Aorta (tissue), 5 donors: ENCODE measurements at regions not wholly inside any gene's neighbourhood (a gene's known extent, or its start where the extent isn't known, plus 50 kb on each side); places are given as distances from the start of the nearest gene placed in this dataset.
A peak's percentile ranks its signal among the peaks of the same experiment; 100 is the strongest.

Experiments
- ATAC-seq: fragments of 200-7000 bp; cut with Tn5 transposase; one replicate; pipeline ENCODE4 v1.9.1; 2022; ENCODE audit warnings: moderate library complexity; ENCODE audit not compliant: low FRiP score
- DNase-seq, 2 donors: peaks; one replicate each; pipeline ENCODE4 v3.0.0-alpha.2; 2020
- H3K27ac ChIP-seq, 2 donors: one replicate each; pipeline ENCODE4 v1.5.1; 2013; ENCODE audit warnings: low read length in 2 of 2, mild to moderate bottlenecking in 2 of 2, moderate library complexity in 2 of 2, control low read depth in 1 of 2, inconsistent platforms in 1 of 2, low read depth in 1 of 2
- H3K27me3 ChIP-seq, 2 donors: one replicate each; pipeline ENCODE4 v1.6.1; 2013; ENCODE audit warnings: control low read depth in 1 of 2, low read length in 1 of 2, mild to moderate bottlenecking in 1 of 2, moderate library complexity in 1 of 2; ENCODE audit not compliant: insufficient read depth in 2 of 2, control insufficient read depth in 1 of 2
- H3K36me3 ChIP-seq, 2 donors: one replicate each; pipeline ENCODE4 v1.6.1; 2013; ENCODE audit warnings: control low read depth in 1 of 2, low read length in 1 of 2, mild to moderate bottlenecking in 1 of 2; ENCODE audit not compliant: insufficient read depth in 2 of 2, control insufficient read depth in 1 of 2
- H3K4me1 ChIP-seq, 2 donors: one replicate each; pipeline ENCODE4 v1.6.1; 2013; ENCODE audit warnings: low read length in 2 of 2, control low read depth in 1 of 2, mild to moderate bottlenecking in 1 of 2, moderate library complexity in 1 of 2; ENCODE audit not compliant: insufficient read depth in 2 of 2, control insufficient read depth in 1 of 2
- H3K4me3 ChIP-seq, 2 donors: one replicate each; pipeline ENCODE4 v1.5.1; 2013; ENCODE audit warnings: low read length in 2 of 2, control low read depth in 1 of 2, mild to moderate bottlenecking in 1 of 2
- H3K9me3 ChIP-seq: one replicate; pipeline ENCODE4 v1.6.1; 2013; ENCODE audit warnings: mild to moderate bottlenecking, low read length; ENCODE audit not compliant: control insufficient read depth
- WGBS, 2 donors: extraction: QIAGEN DNeasy Blood & Tissue Kit; methylation state at CpG; one replicate each; pipeline ENCODE4 v1.1.7; 2013; 5-methylcytosine and 5-hydroxymethylcytosine counted together
- intact Hi-C, 2 donors: fragments of 100-400 bp; cut with DNase I; formaldehyde crosslinking; loops; one replicate each; pipeline versions ENCODE4 v1.14.2 to v1.15.0; 2022
- donor health status: healthy with polysubstance abuse.
- donor health status: Bipolar disorder and iron deficiency.
- donor health status: DM: no; HTN: no; CAD: no.
- donor health status: DM: no; HTN: no; CAD: no.
- donor health status: DM: yes; HTN: yes; CAD: no.

DNA sequence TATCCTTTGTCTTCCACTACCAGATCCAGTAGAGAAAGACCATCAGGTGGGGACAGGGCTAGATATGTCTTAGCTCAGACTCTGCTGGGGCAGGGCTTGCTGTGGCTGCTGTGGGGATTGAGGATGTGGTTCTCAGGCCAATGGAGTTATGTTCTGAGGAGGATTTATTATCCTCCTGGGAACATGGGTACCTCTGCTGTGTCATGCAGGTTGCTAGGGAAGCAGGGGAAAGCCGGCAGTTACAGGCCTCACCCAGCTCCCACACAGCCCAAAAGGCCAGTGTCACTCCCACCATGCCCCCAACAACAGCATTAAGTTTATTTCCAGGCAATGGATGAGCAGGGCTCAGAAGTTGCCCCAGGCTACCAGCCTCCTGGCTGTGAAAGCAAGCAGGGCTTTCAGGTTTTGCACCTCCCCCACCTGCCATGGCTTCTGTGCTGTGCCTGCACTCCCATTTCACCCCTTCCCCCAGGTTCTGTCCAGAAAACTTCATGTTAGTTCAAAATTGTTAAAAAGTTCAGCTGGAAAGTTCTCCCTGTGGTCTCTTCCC is 879.9 kb downstream of the ARAP2 start:
- intact Hi-C loops, result no loop called here
- Histone ChIP-seq H3K36me3 (no peaks in the 10 kb centered on the region), H3K4me1 (no peaks in the 10 kb centered on the region), H3K27ac (no peak overlapping the region), H3K4me3 (no peak overlapping the region), H3K9me3 (no peaks in the 10 kb centered on the region), H3K27me3 (no peaks in the 10 kb centered on the region)
- ATAC-seq (no peak), DNase-seq (no peak)
- WGBS, 2 donors, result 54 to 76% methylated on average over 1 of the region's 1 CpG

DNA sequence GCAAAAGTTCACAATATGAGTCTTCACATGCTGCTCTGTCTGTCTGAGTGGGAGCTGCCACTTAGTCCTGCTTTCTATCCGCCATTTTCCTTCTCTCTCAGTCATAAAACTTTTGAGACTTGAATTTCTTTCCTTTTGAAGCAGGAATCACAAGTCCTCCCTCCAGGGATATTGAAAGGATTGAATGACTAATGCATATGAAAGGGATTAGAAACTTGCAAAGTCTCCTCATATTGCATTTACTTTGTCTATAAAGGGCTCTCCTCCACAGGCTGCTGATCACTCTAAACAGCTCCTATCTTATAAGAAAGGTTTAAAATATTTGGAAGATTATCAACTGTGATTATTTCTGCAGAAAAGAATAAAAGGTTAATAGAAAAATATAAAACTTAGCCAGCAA is 879.1 kb downstream of the ARAP2 start:
- Histone ChIP-seq H3K4me3 (no peak overlapping the region), H3K9me3 (no peaks in the 10 kb centered on the region), H3K27me3 (no peaks in the 10 kb centered on the region), H3K36me3 (no peaks in the 10 kb centered on the region), H3K27ac (no peak overlapping the region), H3K4me1 (no peaks in the 10 kb centered on the region)
- DNase-seq, result no peak
- no peak for ATAC-seq
- WGBS, 2 donors, result 78 to 88% methylated on average over 1 of the region's 1 CpG
- intact Hi-C loops, result no loop called here

- no peak overlapping the region for H3K4me3 ChIP-seq
- intact Hi-C loops, result no loop called here
- ATAC-seq, result no peak
- H3K36me3 ChIP-seq, result no peaks in the 10 kb centered on the region
- DNase-seq, result no peak
- H3K9me3 ChIP-seq, result no peaks in the 10 kb centered on the region
- H3K4me1 ChIP-seq, result no peaks in the 10 kb centered on the region
- no peaks in the 10 kb centered on the region for H3K27me3 ChIP-seq
- WGBS, 2 donors, result 68 to 71% methylated on average over 2 of the region's 2 CpGs
- no peak overlapping the region for H3K27ac ChIP-seq
Observed at GRCh38 chr4:35399912-35400311, 844.4 kb downstream of the ARAP2 start.

DNA sequence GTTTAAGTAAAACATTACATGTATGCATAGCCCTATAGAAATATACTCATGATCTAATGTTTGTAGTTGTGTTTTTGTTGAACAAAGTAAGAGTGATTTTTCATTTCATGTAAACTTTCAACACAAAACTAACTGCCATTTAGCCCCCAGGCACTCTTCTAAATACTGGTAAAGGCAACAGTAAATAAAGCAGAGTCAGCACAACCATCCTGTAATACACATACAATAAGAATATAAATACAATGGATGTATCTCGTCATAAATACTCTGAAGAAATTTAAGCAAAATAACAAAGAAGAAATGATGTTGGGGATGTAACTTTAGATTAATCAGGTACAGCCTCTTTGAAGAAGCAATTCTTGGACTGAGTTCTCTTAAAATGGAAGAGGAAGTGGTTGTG is 821.2 kb downstream of the ARAP2 start:
- Histone ChIP-seq H3K9me3 (no peaks in the 10 kb centered on the region), H3K27me3 (no peaks in the 10 kb centered on the region), H3K4me1 (no peaks in the 10 kb centered on the region), H3K36me3 (no peaks in the 10 kb centered on the region), H3K4me3 (no peak overlapping the region), H3K27ac (no peak overlapping the region)
- DNase-seq (no peak), ATAC-seq (no peak)
- 90 to 91% methylated on average over 1 of the region's 1 CpG for WGBS, 2 donors
- intact Hi-C loops, result no loop called here

- ATAC-seq (no peak), DNase-seq (no peak)
- Histone ChIP-seq H3K27me3 (no peaks in the 10 kb centered on the region), H3K36me3 (no peaks in the 10 kb centered on the region), H3K4me3 (no peak overlapping the region), H3K27ac (no peak overlapping the region), H3K4me1 (no peaks in the 10 kb centered on the region), H3K9me3 (no peaks in the 10 kb centered on the region)
- intact Hi-C loops, result no loop called here
Observed at GRCh38 chr4:35447474-35447873, 796.8 kb downstream of the ARAP2 start.

DNA sequence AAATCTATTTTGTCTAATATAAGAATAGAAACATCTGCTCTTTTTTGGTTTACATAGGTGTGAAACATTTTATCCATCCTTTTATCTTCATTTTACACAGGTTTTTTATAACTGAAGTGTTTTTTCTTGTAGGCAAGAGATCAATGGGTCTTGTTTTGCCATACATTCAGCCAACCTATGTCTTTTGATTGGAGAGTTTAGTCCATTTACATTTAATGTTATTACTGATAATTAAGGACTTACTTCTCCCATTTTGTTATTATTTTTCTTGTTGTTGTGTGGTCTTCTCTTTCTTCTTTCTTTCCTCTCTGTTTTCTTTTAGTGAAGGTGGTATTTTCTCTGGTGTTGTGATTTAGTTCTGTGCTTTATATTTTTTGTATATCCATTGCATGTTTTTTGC is 785.3 kb downstream of the ARAP2 start:
- Histone ChIP-seq H3K4me3 (no peak overlapping the region), H3K27ac (no peak overlapping the region), H3K9me3 (no peaks in the 10 kb centered on the region), H3K36me3 (no peaks in the 10 kb centered on the region), H3K27me3 (no peaks in the 10 kb centered on the region), H3K4me1 (no peaks in the 10 kb centered on the region)
- no peak for DNase-seq
- intact Hi-C loops, result no loop called here
- no peak for ATAC-seq

DNA sequence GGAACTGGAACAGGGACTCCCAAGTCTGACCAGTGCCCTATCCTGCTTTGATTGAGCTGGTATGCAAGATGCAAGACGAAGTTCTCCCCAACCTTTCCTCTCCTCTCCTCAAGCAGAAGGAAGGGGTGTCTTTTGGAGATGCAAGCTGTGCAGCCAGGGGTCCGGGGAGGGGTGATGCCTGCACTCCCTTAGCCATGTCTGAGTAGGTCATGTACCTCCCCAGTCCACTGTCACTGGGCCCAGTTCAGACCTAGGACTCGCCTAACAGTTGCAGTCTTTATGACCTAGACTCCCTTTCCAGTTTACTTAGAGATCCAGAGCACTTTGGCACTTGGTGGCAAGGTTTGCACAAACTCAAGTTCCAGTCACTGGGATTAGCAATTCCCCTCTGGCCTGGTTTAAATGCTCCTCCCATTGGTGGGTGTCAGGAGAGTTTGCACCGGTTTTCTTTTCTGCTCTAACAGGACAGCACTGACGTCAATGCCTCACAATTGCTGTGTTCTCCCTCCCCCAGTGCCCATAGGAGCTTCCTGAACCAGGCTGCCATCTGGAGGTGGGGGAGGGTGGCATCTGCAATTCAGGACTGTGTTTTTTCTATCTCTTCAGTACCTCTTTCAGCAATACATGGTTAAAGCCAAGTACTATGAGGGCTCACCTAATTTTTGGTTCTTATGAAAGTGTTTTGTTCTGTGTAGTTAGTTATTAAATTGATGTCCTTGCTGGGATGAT is 782.2 kb downstream of the ARAP2 start:
- DNase-seq (no peak), ATAC-seq (peak; percentile 36)
- no peaks in the 10 kb centered on the region for H3K36me3 ChIP-seq
- no peaks in the 10 kb centered on the region for H3K9me3 ChIP-seq
- no peak overlapping the region for H3K4me3 ChIP-seq
- H3K27me3 ChIP-seq, result no peaks in the 10 kb centered on the region
- WGBS, 2 donors, result 66 to 75% methylated on average over 5 of the region's 5 CpGs
- no peaks in the 10 kb centered on the region for H3K4me1 ChIP-seq
- intact Hi-C loops, result no loop called here
- H3K27ac ChIP-seq, result no peak overlapping the region

GRCh38 chr4:35463251-35463952 is 780.9 kb downstream of the ARAP2 start:
- Histone ChIP-seq H3K9me3 (no peaks in the 10 kb centered on the region), H3K27ac (no peak overlapping the region), H3K4me1 (no peaks in the 10 kb centered on the region), H3K4me3 (no peak overlapping the region), H3K36me3 (no peaks in the 10 kb centered on the region), H3K27me3 (no peaks in the 10 kb centered on the region)
- WGBS, 2 donors, result 90 to 91% methylated on average over 19 of the region's 19 CpGs
- no peak for DNase-seq
- ATAC-seq, result no peak
- intact Hi-C loops, result no loop called here

DNA sequence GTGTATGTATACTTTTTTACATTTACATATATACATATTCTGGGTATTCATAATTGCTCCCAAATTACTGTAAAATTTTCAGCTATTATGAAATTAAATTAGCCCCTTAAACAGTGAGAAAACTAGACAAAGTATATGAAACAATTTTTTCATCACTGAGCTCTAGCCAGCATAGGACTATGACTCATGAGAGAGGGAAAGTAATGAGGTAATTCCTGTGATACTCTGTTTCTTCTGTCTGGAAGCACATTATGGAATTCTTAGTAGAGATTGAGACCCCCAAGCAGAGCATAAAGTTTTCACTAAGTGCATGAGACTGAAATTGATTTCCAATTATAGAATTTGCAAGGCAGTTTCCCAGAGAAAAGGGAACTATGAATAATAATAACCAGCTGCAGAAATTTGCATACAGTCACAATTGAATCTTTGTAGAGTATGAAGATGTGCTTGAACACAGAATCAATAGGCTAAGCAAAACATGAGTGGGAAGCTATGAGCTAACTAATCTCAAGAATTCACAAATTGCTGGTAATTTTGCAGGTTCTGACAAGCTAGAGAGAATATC is 779.3 kb downstream of the ARAP2 start:
- ATAC-seq, result no peak
- no peak overlapping the region for H3K27ac ChIP-seq
- intact Hi-C loops, result no loop called here
- no peak overlapping the region for H3K4me3 ChIP-seq
- H3K27me3 ChIP-seq, result no peaks in the 10 kb centered on the region
- H3K9me3 ChIP-seq, result no peaks in the 10 kb centered on the region
- no peak for DNase-seq
- H3K4me1 ChIP-seq, result no peaks in the 10 kb centered on the region
- no peaks in the 10 kb centered on the region for H3K36me3 ChIP-seq
